Osteoblast (primary cell): ENCODE measurements at regions not wholly inside any gene's neighbourhood (a gene's known extent, or its start where the extent isn't known, plus 50 kb on each side); places are given as distances from the start of the nearest gene placed in this dataset.

ENCODE experiments used
- DNase-seq: peaks from one replicate; pipeline ENCODE4 v3.0.0; 2011; ENCODE audit warnings: low spot score, mixed read lengths; ENCODE audit not compliant: insufficient read length; ENCODE audit errors: missing footprints
- H2AFZ ChIP-seq: 2 replicates; pipeline ENCODE4 v1.6.0; 2011; ENCODE audit warnings: mild to moderate bottlenecking, low read length
- H3K27ac ChIP-seq: 2 replicates; pipeline ENCODE4 v1.5.1; 2011; ENCODE audit warnings: mild to moderate bottlenecking, low read depth, low read length, moderate library complexity
- H3K27me3 ChIP-seq: 2 replicates; pipeline ENCODE4 v1.6.0; 2012; ENCODE audit warnings: mild to moderate bottlenecking, control low read depth, inconsistent platforms, low read length, moderate library complexity; ENCODE audit not compliant: insufficient read depth
- H3K36me3 ChIP-seq: 2 replicates; pipeline ENCODE4 v1.5.1; 2011; ENCODE audit warnings: mild to moderate bottlenecking, low read length, control low read depth, moderate library complexity; ENCODE audit not compliant: insufficient read depth
- H3K4me1 ChIP-seq: 2 replicates; pipeline ENCODE4 v1.5.1; 2011; ENCODE audit warnings: mild to moderate bottlenecking, low read length, control low read depth, moderate library complexity; ENCODE audit not compliant: insufficient read depth
- H3K4me2 ChIP-seq: 2 replicates; pipeline ENCODE4 v1.6.0; 2011; ENCODE audit warnings: mild to moderate bottlenecking, low read length; ENCODE audit not compliant: insufficient read depth
- H3K4me3 ChIP-seq: fragments of 200-600 bp; sonication (generic); 3 replicates; pipeline ENCODE4 v1.5.1; 2012; ENCODE audit warnings: mild to moderate bottlenecking, low read length, inconsistent platforms; ENCODE audit not compliant: insufficient read depth
- H3K79me2 ChIP-seq: 2 replicates; pipeline ENCODE4 v1.6.0; 2012; ENCODE audit warnings: mild to moderate bottlenecking, low read length, control low read depth, inconsistent platforms; ENCODE audit not compliant: insufficient read depth
- H3K9me3 ChIP-seq: 2 replicates; pipeline ENCODE4 v1.5.1; 2011; ENCODE audit warnings: low read depth, low read length, control low read depth
- H4K20me1 ChIP-seq: 2 replicates; pipeline ENCODE4 v1.6.0; 2012; ENCODE audit warnings: mild to moderate bottlenecking, low read length, control low read depth; ENCODE audit not compliant: insufficient read depth
- CTCF ChIP-seq: IDR thresholded peaks from 2 replicates; pipeline ENCODE4 v1.5.1; 2011; ENCODE audit warnings: mild to moderate bottlenecking, low read depth, low read length, moderate library complexity; ENCODE audit errors: extremely low read depth

GRCh38 chr7:142615508-142615907, 133.8 kb upstream of the PRSS1 start:
- Histone ChIP-seq H4K20me1 (no peaks in the 10 kb centered on the region), H3K4me2 (no peak overlapping the region), H3K36me3 (no peaks in the 10 kb centered on the region), H3K27me3 (peaks cover 14% of the 10 kb centered on the region), H3K79me2 (no peaks in the 10 kb centered on the region), H3K27ac (no peak overlapping the region), H3K4me1 (no peaks in the 10 kb centered on the region), H2AFZ (no peak overlapping the region), H3K4me3 (no peak overlapping the region), H3K9me3 (no peaks in the 10 kb centered on the region)
- DNase-seq: no peak
- no peak for TF ChIP-seq CTCF

GRCh38 chr7:142614116-142614515, 135.2 kb upstream of the PRSS1 start:
- Histone ChIP-seq H2AFZ (no peak overlapping the region), H3K36me3 (no peaks in the 10 kb centered on the region), H4K20me1 (no peaks in the 10 kb centered on the region), H3K4me3 (no peak overlapping the region), H3K4me1 (no peaks in the 10 kb centered on the region), H3K9me3 (no peaks in the 10 kb centered on the region), H3K79me2 (no peaks in the 10 kb centered on the region), H3K4me2 (no peak overlapping the region), H3K27me3 (peaks cover 15% of the 10 kb centered on the region), H3K27ac (no peak overlapping the region)
- no peak for DNase-seq
- TF ChIP-seq CTCF: no peak

DNA sequence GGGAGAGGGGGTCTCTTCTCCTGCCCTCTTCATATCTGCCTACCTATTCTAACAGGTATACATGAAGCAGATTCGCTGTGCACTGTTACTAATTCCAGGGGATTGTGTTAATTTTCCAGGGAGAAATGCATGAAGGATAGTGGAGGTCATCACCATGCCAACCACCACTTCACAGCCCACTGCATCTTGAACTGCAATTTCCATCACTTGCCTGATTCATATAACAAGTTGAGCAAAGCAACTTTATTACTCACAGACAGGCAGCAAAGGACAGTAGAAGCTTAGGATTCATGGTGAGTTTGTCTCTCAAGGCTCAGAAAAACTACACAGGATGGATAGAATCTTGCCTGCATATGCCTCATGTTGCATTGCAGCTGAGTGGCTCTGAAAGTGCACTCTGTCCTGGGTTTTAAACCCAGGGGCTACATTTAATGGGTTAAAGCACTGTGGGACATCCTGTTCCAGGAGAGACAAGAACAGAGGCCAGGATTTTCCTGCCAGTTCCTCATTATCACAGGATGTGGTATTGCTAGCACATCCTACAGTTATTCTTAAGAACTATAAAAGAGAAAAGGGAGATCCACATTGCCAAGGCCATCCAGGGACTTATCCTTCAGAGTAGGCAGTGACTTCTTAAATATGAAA, 136.9 kb upstream of the PRSS1 start:
- Histone ChIP-seq H3K36me3 (no peaks in the 10 kb centered on the region), H3K4me1 (no peaks in the 10 kb centered on the region), H4K20me1 (no peaks in the 10 kb centered on the region), H2AFZ (no peak overlapping the region), H3K27me3 (peaks cover 15% of the 10 kb centered on the region), H3K27ac (no peak overlapping the region), H3K4me3 (no peak overlapping the region), H3K79me2 (no peaks in the 10 kb centered on the region), H3K9me3 (no peaks in the 10 kb centered on the region), H3K4me2 (no peak overlapping the region)
- no peak for DNase-seq
- TF ChIP-seq CTCF: no peak

DNA sequence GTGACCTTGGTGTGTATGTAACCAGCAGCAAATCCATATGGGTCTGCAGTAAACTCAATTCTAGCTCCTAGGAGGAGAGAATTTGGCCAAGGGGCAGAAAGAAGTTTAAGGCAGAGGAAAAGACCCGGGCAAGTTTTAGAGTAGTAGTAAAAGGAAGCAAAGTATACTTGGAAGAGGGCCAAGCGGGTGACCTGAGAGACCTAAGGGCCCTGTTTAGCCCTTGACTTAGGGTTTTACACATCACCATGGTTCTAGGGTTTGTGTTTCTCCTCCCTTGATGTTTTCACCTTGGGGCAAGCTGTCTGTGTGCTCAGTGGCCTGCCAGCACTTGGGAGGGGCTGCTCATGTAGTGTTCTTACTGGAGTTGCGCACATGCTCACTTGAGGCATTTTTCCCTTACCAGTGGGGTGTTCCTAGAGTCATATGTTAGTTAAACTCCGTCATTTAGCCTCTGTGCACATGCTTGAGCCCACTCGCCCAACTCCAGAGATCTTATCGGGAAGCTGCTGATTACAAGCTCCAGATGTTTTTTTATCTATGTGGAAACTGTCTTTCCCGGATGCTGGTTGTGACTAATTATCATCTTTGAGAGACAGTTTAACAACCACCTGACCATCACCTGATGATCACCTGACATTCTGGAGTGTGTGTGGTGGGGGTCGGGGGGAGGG, 137.6 kb upstream of the PRSS1 start:
- Histone ChIP-seq H3K4me3 (no peak overlapping the region), H3K4me2 (no peak overlapping the region), H2AFZ (no peak overlapping the region), H4K20me1 (no peaks in the 10 kb centered on the region), H3K27ac (no peak overlapping the region), H3K36me3 (no peaks in the 10 kb centered on the region), H3K9me3 (no peaks in the 10 kb centered on the region), H3K27me3 (peaks cover 10% of the 10 kb centered on the region), H3K79me2 (no peaks in the 10 kb centered on the region), H3K4me1 (no peaks in the 10 kb centered on the region)
- no peak for TF ChIP-seq CTCF
- DNase-seq: no peak
